ENCODE measurements at regions not wholly inside any gene's neighbourhood (a gene's known extent, or its start where the extent isn't known, plus 50 kb on each side); places are given as distances from the start of the nearest gene placed in this dataset.

- Histone ChIP-seq H3K9me2 (ENCODE audit: insufficient read depth, low read length) (no peaks in the 10 kb centered on the region), H3K4me3 (ENCODE audit: low read depth, low read length, poor library complexity, severe bottlenecking) (no peak overlapping the region), H2AFZ (ENCODE audit: low read length) (no peak overlapping the region), H3K79me2 (ENCODE audit: insufficient read depth, low read depth, low read length) (no peaks in the 10 kb centered on the region), H3K4me2 (ENCODE audit: low read length) (no peak overlapping the region), H3K36me3 (ENCODE audit: insufficient read depth, low read length) (no peaks in the 10 kb centered on the region), H4K20me1 (ENCODE audit: insufficient read depth, low read length) (no peaks in the 10 kb centered on the region), H3K4me1 (ENCODE audit: insufficient read depth, low read length, poor library complexity, severe bottlenecking) (no peaks in the 10 kb centered on the region), H3K27ac (ENCODE audit: low read depth, low read length, poor library complexity, severe bottlenecking) (no peak overlapping the region), H3K9me3 (ENCODE audit: low read length) (no peaks in the 10 kb centered on the region)
- intact Hi-C loops (cut with micrococcal nuclease; ENCODE audit: unreplicated experiment), result no loop called here
- no TSS peak for BruUV-seq (replicated peaks)
- TF ChIP-seq EZH2phosphoT487 (IDR thresholded peaks at IDR 0.05; ENCODE audit: borderline replicate concordance, low read depth, low read length) (no peak), CTCF (conservative IDR thresholded peaks at IDR 0.05; ENCODE audit: low read length) (no peak)
- CTCF ChIA-PET (ENCODE audit: unreplicated experiment), result no interaction called here
- POLR2A ChIA-PET, result no interaction called here
- no peak for DNase-seq (ENCODE audit: low spot score)
Measured at GRCh38 chr16:26252598-26252997, 560.8 kb downstream of the HS3ST4 start.

GRCh38 chr16:26261621-26262020 is 569.9 kb downstream of the HS3ST4 start:
- Histone ChIP-seq H3K9me3 (ENCODE audit: low read length) (no peaks in the 10 kb centered on the region), H3K4me2 (ENCODE audit: low read length) (no peak overlapping the region), H3K4me1 (ENCODE audit: insufficient read depth, low read length, poor library complexity, severe bottlenecking) (no peaks in the 10 kb centered on the region), H3K9me2 (ENCODE audit: insufficient read depth, low read length) (no peaks in the 10 kb centered on the region), H3K79me2 (ENCODE audit: insufficient read depth, low read depth, low read length) (no peaks in the 10 kb centered on the region), H4K20me1 (ENCODE audit: insufficient read depth, low read length) (no peaks in the 10 kb centered on the region), H3K4me3 (ENCODE audit: low read depth, low read length, poor library complexity, severe bottlenecking) (no peak overlapping the region), H2AFZ (ENCODE audit: low read length) (no peak overlapping the region), H3K27ac (ENCODE audit: low read depth, low read length, poor library complexity, severe bottlenecking) (no peak overlapping the region), H3K36me3 (ENCODE audit: insufficient read depth, low read length) (no peaks in the 10 kb centered on the region)
- no peak for DNase-seq (ENCODE audit: low spot score)
- intact Hi-C loops (cut with micrococcal nuclease; ENCODE audit: unreplicated experiment), result no loop called here
- POLR2A ChIA-PET, result interaction anchor here (0.6 to 0.9 kb wide), 2 partner anchors 8 to 11 kb away, joined by 3 read pairs; no protein-coding TSS in a partner anchor
- BruUV-seq (replicated peaks), result no TSS peak
- TF ChIP-seq EZH2phosphoT487 (IDR thresholded peaks at IDR 0.05; ENCODE audit: borderline replicate concordance, low read depth, low read length) (no peak), CTCF (conservative IDR thresholded peaks at IDR 0.05; ENCODE audit: low read length) (no peak)
- CTCF ChIA-PET (ENCODE audit: unreplicated experiment), result no interaction called here

- Histone ChIP-seq H2AFZ (ENCODE audit: low read length) (no peak overlapping the region), H3K4me2 (ENCODE audit: low read length) (no peak overlapping the region), H3K4me3 (ENCODE audit: low read depth, low read length, poor library complexity, severe bottlenecking) (no peak overlapping the region), H3K9me3 (ENCODE audit: low read length) (no peaks in the 10 kb centered on the region), H3K9me2 (ENCODE audit: insufficient read depth, low read length) (no peaks in the 10 kb centered on the region), H3K4me1 (ENCODE audit: insufficient read depth, low read length, poor library complexity, severe bottlenecking) (no peaks in the 10 kb centered on the region), H3K36me3 (ENCODE audit: insufficient read depth, low read length) (no peaks in the 10 kb centered on the region), H3K27ac (ENCODE audit: low read depth, low read length, poor library complexity, severe bottlenecking) (no peak overlapping the region), H3K79me2 (ENCODE audit: insufficient read depth, low read depth, low read length) (no peaks in the 10 kb centered on the region), H4K20me1 (ENCODE audit: insufficient read depth, low read length) (no peaks in the 10 kb centered on the region)
- no peak for DNase-seq (ENCODE audit: low spot score)
- BruUV-seq (replicated peaks), result no TSS peak
- ChIA-PET CTCF (ENCODE audit: unreplicated experiment) (no interaction called here), POLR2A (no interaction called here)
- TF ChIP-seq CTCF (conservative IDR thresholded peaks at IDR 0.05; ENCODE audit: low read length), result no peak
- no peak for TF ChIP-seq EZH2phosphoT487 (IDR thresholded peaks at IDR 0.05; ENCODE audit: borderline replicate concordance, low read depth, low read length)
- intact Hi-C loops (cut with micrococcal nuclease; ENCODE audit: unreplicated experiment), result no loop called here
Measured at GRCh38 chr16:26263406-26263805, 571.6 kb downstream of the HS3ST4 start.
